IMR-90 (cell line): ENCODE measurements at regions not wholly inside any gene's neighbourhood (a gene's known extent, or its start where the extent isn't known, plus 50 kb on each side); places are given as distances from the start of the nearest gene placed in this dataset.

Experiments used
- ATAC-seq: fragments of 200-7000 bp; cut with Tn5 transposase; 2 replicates; pipeline ENCODE4 v1.9.1; 2020; ENCODE audit warnings: low read depth, mild to moderate bottlenecking, moderate library complexity
- BruUV-seq: library from RNA; stranded (reverse); fragments of 400-500 nt; replicated peaks from 2 replicates; lab custom pipeline; 2021; lab: Mats Ljungman, UMichigan
- CTCF ChIA-PET: fragments of 300-600 bp; formaldehyde crosslinking; extraction: SDS; loops from one replicate; lab custom pipeline; 2021; ENCODE audit warnings: antibody characterized with exemption; lab: Yijun Ruan, JAX
- POLR2A ChIA-PET: fragments of 300-600 bp; sonication (Branson Sonifier 250); formaldehyde crosslinking; loops from one replicate; lab custom pipeline; 2022; ENCODE audit warnings: antibody characterized with exemption; ENCODE audit not compliant: unreplicated experiment; lab: Charles Lee
- DNase-seq: peaks from one replicate; pipeline ENCODE4 v3.0.0; 2013
- H2AFZ ChIP-seq: replicated peaks from 2 replicates; pipeline ENCODE3; 2013; ENCODE audit warnings: low read length, mild to moderate bottlenecking; ENCODE audit not compliant: poor library complexity
- H2AK5ac ChIP-seq: 2 replicates; pipeline ENCODE4 v1.6.1; 2013; ENCODE audit warnings: low read depth, low read length, inconsistent platforms
- H2AK9ac ChIP-seq: replicated peaks from 2 replicates; pipeline ENCODE3; 2013; ENCODE audit warnings: mild to moderate bottlenecking, low read depth, low read length, moderate library complexity; ENCODE audit not compliant: poor library complexity
- H2BK120ac ChIP-seq: 2 replicates; pipeline ENCODE4 v1.6.1; 2013; ENCODE audit warnings: low read depth, low read length, inconsistent platforms
- H2BK15ac ChIP-seq: 3 replicates; pipeline ENCODE4 v1.6.1; 2013; ENCODE audit warnings: low read depth, low read length, inconsistent platforms
- H2BK20ac ChIP-seq: 2 replicates; pipeline ENCODE4 v1.6.1; 2013; ENCODE audit warnings: low read depth, mild to moderate bottlenecking, inconsistent platforms, low read length, moderate library complexity
- H2BK5ac ChIP-seq: 2 replicates; pipeline ENCODE4 v1.6.1; 2013; ENCODE audit warnings: mild to moderate bottlenecking, low read depth, low read length, inconsistent platforms; ENCODE audit not compliant: poor library complexity, severe bottlenecking
- H3K14ac ChIP-seq: replicated peaks from 2 replicates; pipeline ENCODE4 v1.6.1; 2013; ENCODE audit warnings: low read depth, low read length, inconsistent platforms
- H3K18ac ChIP-seq: 2 replicates; pipeline ENCODE4 v1.6.1; 2013; ENCODE audit warnings: low read depth, low read length, control low read depth
- H3K23ac ChIP-seq: 2 replicates; pipeline ENCODE4 v1.6.1; 2013; ENCODE audit warnings: low read depth, low read length, inconsistent platforms
- H3K27ac ChIP-seq: 2 replicates; pipeline ENCODE4 v1.5.1; 2013; ENCODE audit warnings: mild to moderate bottlenecking, control low read depth, low read length; ENCODE audit not compliant: insufficient read depth
- H3K27me3 ChIP-seq: 2 replicates; pipeline ENCODE4 v1.6.1; 2013; ENCODE audit warnings: low read length; ENCODE audit not compliant: control insufficient read depth, insufficient read depth
- H3K36me3 ChIP-seq: 2 replicates; pipeline ENCODE4 v1.6.1; 2013; ENCODE audit warnings: low read length, mixed read lengths; ENCODE audit not compliant: control insufficient read depth, insufficient read depth
- H3K4ac ChIP-seq: 2 replicates; pipeline ENCODE4 v1.6.1; 2013; ENCODE audit warnings: low read depth, low read length, inconsistent platforms
- H3K4me1 ChIP-seq: 2 replicates; pipeline ENCODE4 v1.6.1; 2013; ENCODE audit warnings: low read length, mixed read lengths; ENCODE audit not compliant: control insufficient read depth, insufficient read depth
- H3K4me2 ChIP-seq: 2 replicates; pipeline ENCODE4 v1.6.1; 2013; ENCODE audit warnings: low read depth, mild to moderate bottlenecking, control low read depth, low read length, moderate library complexity
- H3K4me3 ChIP-seq: 2 replicates; pipeline ENCODE4 v1.5.1; 2013; ENCODE audit warnings: low read depth, mild to moderate bottlenecking, control low read depth, low read length, moderate library complexity; ENCODE audit not compliant: insufficient read depth
- H3K56ac ChIP-seq: 2 replicates; pipeline ENCODE4 v1.6.1; 2013; ENCODE audit warnings: low read length, inconsistent platforms; ENCODE audit not compliant: insufficient read depth; ENCODE audit errors: extremely low read depth
- H3K79me1 ChIP-seq, 2 experiments: 2 replicates each; pipeline ENCODE4 v1.6.1; 2013; ENCODE audit warnings: low read length in 2 of 2, inconsistent platforms in 1 of 2, low read depth in 1 of 2
- H3K9ac ChIP-seq: 2 replicates; pipeline ENCODE4 v1.6.1; 2013; ENCODE audit warnings: low read depth, low read length, control low read depth
- H3K9me1 ChIP-seq: 2 replicates; pipeline ENCODE4 v1.6.1; 2013; ENCODE audit warnings: low read length, inconsistent platforms; ENCODE audit not compliant: insufficient read depth
- H3K9me3 ChIP-seq: 2 replicates; pipeline ENCODE4 v1.6.1; 2013; ENCODE audit warnings: low read length; ENCODE audit not compliant: control insufficient read depth, insufficient read depth
- H4K20me1 ChIP-seq: 2 replicates; pipeline ENCODE4 v1.6.1; 2013; ENCODE audit warnings: low read length, inconsistent platforms; ENCODE audit not compliant: insufficient read depth
- H4K5ac ChIP-seq: 2 replicates; pipeline ENCODE4 v1.6.1; 2013; ENCODE audit warnings: mild to moderate bottlenecking, low read depth, low read length, control low read depth
- H4K8ac ChIP-seq, 2 experiments: 2 replicates each; pipeline ENCODE4 v1.6.1; 2013; ENCODE audit warnings: low read depth in 2 of 2, low read length in 2 of 2, control low read depth in 1 of 2, inconsistent platforms in 1 of 2
- H4K91ac ChIP-seq: 2 replicates; pipeline ENCODE4 v1.6.1; 2013; ENCODE audit warnings: low read depth, low read length, inconsistent platforms; ENCODE audit not compliant: insufficient read depth
- BHLHE40 ChIP-seq: fragments of 150-350 bp; IDR thresholded peaks from 2 replicates; pipeline ENCODE4 v1.6.1; 2016; ENCODE audit warnings: mild to moderate bottlenecking, low read depth, low read length
- CEBPB ChIP-seq: IDR thresholded peaks from 2 replicates; pipeline ENCODE4 v1.6.1; 2012; ENCODE audit warnings: low read depth, low read length, improper control_type of control experiment
- CHD1 ChIP-seq: IDR thresholded peaks from 2 replicates; pipeline ENCODE4 v1.6.1; 2012; ENCODE audit warnings: low read depth, low read length, improper control_type of control experiment
- ELK1 ChIP-seq: fragments of 150-350 bp; IDR thresholded peaks from 2 replicates; pipeline ENCODE4 v1.6.1; 2016; ENCODE audit warnings: low read depth, mild to moderate bottlenecking, low read length, moderate library complexity, borderline replicate concordance
- FOS ChIP-seq: fragments of 150-350 bp; IDR thresholded peaks from 2 replicates; pipeline ENCODE4 v1.6.1; 2016; ENCODE audit warnings: low read depth, low read length
- MAFK ChIP-seq: IDR thresholded peaks from 2 replicates; pipeline ENCODE4 v1.6.1; 2012; ENCODE audit warnings: low read depth, low read length, improper control_type of control experiment
- MAZ ChIP-seq: IDR thresholded peaks from 2 replicates; pipeline ENCODE4 v1.6.1; 2012; ENCODE audit warnings: low read depth, mild to moderate bottlenecking, low read length, improper control_type of control experiment, moderate library complexity, borderline replicate concordance
- MXI1 ChIP-seq: IDR thresholded peaks from 2 replicates; pipeline ENCODE4 v1.6.1; 2012; ENCODE audit warnings: low read depth, mild to moderate bottlenecking, low read length, moderate library complexity, borderline replicate concordance
- NFE2L2 ChIP-seq: fragments of 150-350 bp; IDR thresholded peaks from 2 replicates; pipeline ENCODE4 v1.6.1; 2016; ENCODE audit warnings: low read depth, mild to moderate bottlenecking, low read length
- POLR2A ChIP-seq: IDR thresholded peaks from 2 replicates; pipeline ENCODE4 v1.6.1; 2012; ENCODE audit warnings: mild to moderate bottlenecking, low read depth, low read length
- RAD21 ChIP-seq: IDR thresholded peaks from 2 replicates; pipeline ENCODE4 v1.6.1; 2012; ENCODE audit warnings: low read length, improper control_type of control experiment
- RCOR1 ChIP-seq: IDR thresholded peaks from 2 replicates; pipeline ENCODE4 v1.6.1; 2012; ENCODE audit warnings: mild to moderate bottlenecking, low read length, improper control_type of control experiment; ENCODE audit not compliant: insufficient replicate concordance
- RFX5 ChIP-seq: IDR thresholded peaks from 2 replicates; pipeline ENCODE4 v1.8.0; 2012; ENCODE audit warnings: low read depth, mild to moderate bottlenecking, low read length, moderate library complexity
- SMC3 ChIP-seq: fragments of 150-350 bp; IDR thresholded peaks from 2 replicates; pipeline ENCODE4 v1.6.1; 2016; ENCODE audit warnings: low read depth, mild to moderate bottlenecking, antibody characterized with exemption, low read length, moderate library complexity
- USF2 ChIP-seq: fragments of 150-350 bp; IDR thresholded peaks from 2 replicates; pipeline ENCODE4 v1.6.1; 2017; ENCODE audit warnings: mild to moderate bottlenecking, antibody characterized with exemption, low read length, low read depth
- WGBS, 2 experiments: methylation state at CpG; one replicate each; pipeline versions ENCODE4 v1.1.5 to v1.1.7; 2013; ENCODE audit warnings: missing lambda C conversion rate in 2 of 2; ENCODE audit not compliant: insufficient read length in 1 of 2; ENCODE audit errors: extremely low coverage in 2 of 2; 5-methylcytosine and 5-hydroxymethylcytosine counted together
- dilution Hi-C: fragments of 300-500 bp; cut with HindIII; formaldehyde crosslinking; loops from one replicate; pipeline ENCODE4 v1.14.3; 2018; ENCODE audit warnings: low sequenced_read_pairs; ENCODE audit not compliant: unreplicated experiment
- in situ Hi-C: fragments of 300-500 bp; cut with MboI; formaldehyde crosslinking; loops from 3 replicates; pipeline ENCODE4 v1.14.3; 2019; ENCODE audit warnings: low sequenced_read_pairs, inconsistent platforms, mixed read lengths
- intact Hi-C: fragments of 100-400 bp; cut with micrococcal nuclease; formaldehyde crosslinking; loops from 2 replicates; pipeline ENCODE4 v1.10.0; 2022

- no peak overlapping the region for H2BK5ac ChIP-seq
- H3K27me3 ChIP-seq, result no peaks in the 10 kb centered on the region
- no peak overlapping the region for H3K9ac ChIP-seq
- H4K20me1 ChIP-seq, result no peaks in the 10 kb centered on the region
- H3K4ac ChIP-seq, result no peak overlapping the region
- intact Hi-C loops, result no loop called here
- no peak overlapping the region for H4K8ac ChIP-seq
- POLR2A ChIA-PET, result no interaction called here
- no peak overlapping the region for H3K18ac ChIP-seq
- H3K9me3 ChIP-seq, result peaks cover 10% of the 10 kb centered on the region
- H2AK5ac ChIP-seq, result no peak overlapping the region
- ATAC-seq, result no peak
- no peak overlapping the region for H2BK120ac ChIP-seq
- H3K79me1 ChIP-seq, result no peaks in the 10 kb centered on the region
- H3K4me1 ChIP-seq, result no peaks in the 10 kb centered on the region
- no CpG with 5 or more reads among the region's 3 CpGs for WGBS, 2 experiments
- no peak overlapping the region for H2BK20ac ChIP-seq
- in situ Hi-C loops, result no loop called here
- no peaks in the 10 kb centered on the region for H3K36me3 ChIP-seq
- no peak overlapping the region for H2BK15ac ChIP-seq
- H2AK9ac ChIP-seq, result no peak overlapping the region
- H3K27ac ChIP-seq, result no peak overlapping the region
- CTCF ChIA-PET, result no interaction called here
- DNase-seq, result no peak
- H4K5ac ChIP-seq, result no peak overlapping the region
- no peak overlapping the region for H2AFZ ChIP-seq
- no peak overlapping the region for H3K4me2 ChIP-seq
- no peaks in the 10 kb centered on the region for H3K9me1 ChIP-seq
- dilution Hi-C loops, result no loop called here
- no peak overlapping the region for H3K56ac ChIP-seq
- H3K4me3 ChIP-seq, result no peak overlapping the region
- H4K91ac ChIP-seq, result no peak overlapping the region
- H3K14ac ChIP-seq, result no peak overlapping the region
- TF ChIP-seq RFX5 (no peak), MAZ (no peak), ELK1 (no peak), RAD21 (no peak), MXI1 (no peak), SMC3 (no peak), RCOR1 (no peak), FOS (no peak), USF2 (no peak), MAFK (no peak), CHD1 (no peak), CEBPB (no peak), BHLHE40 (no peak), POLR2A (no peak), NFE2L2 (no peak)
- H3K23ac ChIP-seq, result no peak overlapping the region
- BruUV-seq, result no TSS peak
Observed at GRCh38 chr21:22145545-22145944, 1147.3 kb downstream of the NCAM2 start.
